ENCODE measurements at regions not wholly inside any gene's neighbourhood (a gene's known extent, or its start where the extent isn't known, plus 50 kb on each side); places are given as distances from the start of the nearest gene placed in this dataset.

DNA sequence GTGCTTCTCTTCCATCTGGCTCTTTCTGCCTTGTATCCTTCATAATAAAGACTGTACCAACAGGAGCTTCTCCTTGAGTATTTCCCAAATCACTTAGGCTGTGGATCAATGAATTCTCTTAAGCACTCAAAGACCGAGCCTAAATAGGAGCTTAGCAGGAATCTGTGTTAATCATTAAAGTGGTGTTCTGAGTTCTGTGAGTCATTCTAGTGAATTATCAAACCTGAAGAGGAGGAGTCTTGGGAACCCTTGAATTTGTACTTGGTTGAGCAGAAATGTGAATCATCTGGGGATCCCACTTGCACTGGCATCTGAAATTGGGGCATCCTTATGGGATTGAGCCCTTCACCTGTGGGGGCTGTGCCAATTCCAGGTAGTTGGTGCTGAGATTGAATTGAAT lies 946.2 kb downstream of the BCL11B start:
- Histone ChIP-seq H3K27me3 (no peaks in the 10 kb centered on the region), H3K9ac (no peak overlapping the region), H3K4me3 (no peak overlapping the region), H3K36me3 (no peaks in the 10 kb centered on the region), H3K4me2 (no peak overlapping the region), H3K9me3 (peaks cover 10% of the 10 kb centered on the region; the same call in 1 of the 2 replicates), H3K4me1 (peaks cover 13% of the 10 kb centered on the region), H3K27ac (no peak overlapping the region), H4K20me1 (no peaks in the 10 kb centered on the region)
- TF ChIP-seq Cebpa-rat (IDR thresholded peaks at IDR 0.05), result no peak

DNA sequence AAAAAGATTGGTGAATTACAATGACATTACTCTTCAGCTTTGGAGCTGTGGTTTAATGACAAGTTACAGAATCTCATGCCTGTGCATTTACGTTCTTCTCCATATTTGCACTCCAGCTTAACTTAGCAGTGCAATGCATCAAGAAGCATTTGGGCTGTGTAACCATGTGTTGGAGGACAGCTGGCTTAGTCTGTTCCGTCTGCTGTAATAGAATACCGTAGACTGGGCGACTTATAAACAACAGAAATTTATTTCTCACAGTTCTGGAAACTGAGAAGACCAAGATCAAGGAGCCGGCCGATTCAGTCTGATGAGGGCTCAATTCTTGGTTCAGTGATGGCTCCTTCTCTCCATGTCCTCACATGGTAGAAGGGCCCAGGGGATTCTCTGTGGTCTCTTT lies 943.5 kb downstream of the BCL11B start:
- peaks cover 6% of the 10 kb centered on the region; the same call in 1 of the 2 replicates for H3K9me3 ChIP-seq
- no peaks in the 10 kb centered on the region for H4K20me1 ChIP-seq
- no peak overlapping the region for H3K27ac ChIP-seq
- H3K36me3 ChIP-seq, result no peaks in the 10 kb centered on the region
- H3K27me3 ChIP-seq, result no peaks in the 10 kb centered on the region
- TF ChIP-seq Cebpa-rat (IDR thresholded peaks at IDR 0.05), result no peak
- H3K4me1 ChIP-seq, result no peaks in the 10 kb centered on the region
- H3K9ac ChIP-seq, result no peak overlapping the region
- H3K4me2 ChIP-seq, result no peak overlapping the region
- no peak overlapping the region for H3K4me3 ChIP-seq

GRCh38 chr14:98334186-98334585 lies 937.8 kb downstream of the BCL11B start:
- peaks cover 2% of the 10 kb centered on the region; the same call in 1 of the 2 replicates for H3K9me3 ChIP-seq
- no peak for TF ChIP-seq Cebpa-rat (IDR thresholded peaks at IDR 0.05)
- H3K9ac ChIP-seq, result no peak overlapping the region

DNA sequence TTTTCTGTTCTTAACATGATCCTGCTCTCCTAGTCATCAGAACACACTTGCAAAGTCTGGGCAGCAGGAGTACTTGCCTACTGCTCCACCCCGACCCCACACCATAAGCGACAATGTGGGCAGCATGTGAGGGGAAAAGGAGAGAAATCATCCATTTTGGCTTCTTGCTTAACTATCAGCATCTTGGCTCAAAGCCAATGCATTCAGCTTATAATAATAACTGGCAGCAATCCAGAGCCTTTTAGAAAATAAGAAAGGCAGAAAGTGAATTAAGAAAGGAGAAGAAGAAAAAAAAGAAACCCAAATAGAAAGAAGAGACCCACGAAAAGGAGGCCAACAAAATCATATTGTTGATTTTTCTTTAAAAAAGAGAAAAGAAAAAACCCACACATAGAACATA lies 930.8 kb downstream of the BCL11B start:
- Histone ChIP-seq H3K27ac (no peak overlapping the region), H3K4me2 (no peak overlapping the region), H4K20me1 (no peaks in the 10 kb centered on the region), H3K9me3 (no peaks in the 10 kb centered on the region), H3K36me3 (no peaks in the 10 kb centered on the region), H3K4me3 (no peak overlapping the region), H3K27me3 (no peaks in the 10 kb centered on the region), H3K4me1 (no peaks in the 10 kb centered on the region), H3K9ac (no peak overlapping the region)
- no peak for TF ChIP-seq Cebpa-rat (IDR thresholded peaks at IDR 0.05)

More at GRCh38 chr14:98334186-98334585, 937.8 kb downstream of the BCL11B start:
- Histone ChIP-seq H3K4me2 (no peak overlapping the region), H3K4me3 (no peak overlapping the region), H3K4me1 (no peaks in the 10 kb centered on the region), H4K20me1 (no peaks in the 10 kb centered on the region), H3K27me3 (no peaks in the 10 kb centered on the region), H3K27ac (no peak overlapping the region), H3K36me3 (no peaks in the 10 kb centered on the region)

DNA sequence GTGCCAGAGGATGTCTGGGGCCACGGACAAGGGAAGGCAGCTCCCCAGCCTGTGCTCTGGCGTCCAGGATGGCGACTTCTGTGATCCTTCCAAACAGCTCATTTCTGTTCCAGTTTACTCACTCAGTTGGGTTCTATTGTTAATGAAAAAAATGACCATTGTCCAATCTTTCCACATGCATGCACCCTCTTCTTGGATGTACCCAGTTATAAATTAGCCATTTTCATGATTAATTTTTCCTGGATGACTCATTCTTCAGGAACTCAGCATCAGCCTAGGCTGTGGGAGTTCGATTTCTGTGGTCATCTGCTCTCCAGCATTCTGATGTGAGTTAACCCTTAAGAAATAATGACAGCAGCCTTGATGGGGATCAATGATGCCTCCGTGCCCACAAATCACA lies 926.8 kb downstream of the BCL11B start:
- H3K4me2 ChIP-seq, result no peak overlapping the region
- H4K20me1 ChIP-seq, result no peaks in the 10 kb centered on the region
- no peak for TF ChIP-seq Cebpa-rat (IDR thresholded peaks at IDR 0.05)
- no peak overlapping the region for H3K4me3 ChIP-seq
- H3K9me3 ChIP-seq, result no peaks in the 10 kb centered on the region
- H3K4me1 ChIP-seq, result peaks cover 16% of the 10 kb centered on the region
- no peaks in the 10 kb centered on the region for H3K27me3 ChIP-seq
- no peaks in the 10 kb centered on the region for H3K36me3 ChIP-seq
- H3K27ac ChIP-seq, result no peak overlapping the region
- no peak overlapping the region for H3K9ac ChIP-seq

- Histone ChIP-seq H3K4me2 (peak overlapping the region; percentile 39; the same call in 1 of the 2 replicates), H3K9me3 (no peaks in the 10 kb centered on the region), H3K9ac (no peak overlapping the region), H4K20me1 (no peaks in the 10 kb centered on the region), H3K27ac (0 out of 2 replicates have a peak overlapping the region, but pooled peaks have one; percentile 25), H3K27me3 (no peaks in the 10 kb centered on the region), H3K4me3 (no peak overlapping the region), H3K4me1 (peaks cover 16% of the 10 kb centered on the region), H3K36me3 (no peaks in the 10 kb centered on the region)
- no peak for TF ChIP-seq Cebpa-rat (IDR thresholded peaks at IDR 0.05)
Observed at GRCh38 chr14:98347686-98348085, 924.3 kb downstream of the BCL11B start.

GRCh38 chr14:98348505-98348904 lies 923.5 kb downstream of the BCL11B start:
- no peaks in the 10 kb centered on the region for H3K36me3 ChIP-seq
- H3K27me3 ChIP-seq, result no peaks in the 10 kb centered on the region
- H3K4me3 ChIP-seq, result no peak overlapping the region
- no peaks in the 10 kb centered on the region for H4K20me1 ChIP-seq
- no peak for TF ChIP-seq Cebpa-rat (IDR thresholded peaks at IDR 0.05)
- no peaks in the 10 kb centered on the region for H3K9me3 ChIP-seq
- 0 out of 2 replicates have a peak overlapping the region, but pooled peaks have one; percentile 25 for H3K27ac ChIP-seq
- peaks cover 16% of the 10 kb centered on the region for H3K4me1 ChIP-seq
- H3K4me2 ChIP-seq, result peak overlapping the region; percentile 39
- no peak overlapping the region for H3K9ac ChIP-seq

DNA sequence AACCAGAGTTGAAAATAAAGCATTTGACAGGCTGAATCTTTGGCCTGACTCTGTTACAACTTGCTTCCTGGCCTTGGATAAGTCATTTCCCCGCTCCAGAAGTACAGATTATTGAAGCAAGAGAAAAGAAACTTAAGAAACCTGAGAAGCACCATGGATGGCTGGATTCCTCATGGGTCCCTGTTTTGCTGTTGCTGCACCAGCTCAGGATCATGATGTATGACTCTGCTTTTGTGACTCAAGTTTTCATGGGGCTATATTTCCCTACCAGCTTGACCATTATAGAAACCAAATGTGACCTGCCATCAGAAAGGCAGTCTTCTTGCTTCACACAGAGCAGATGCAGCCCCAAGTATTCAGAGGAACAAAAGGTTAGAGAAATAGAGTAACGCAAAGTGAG lies 921.8 kb downstream of the BCL11B start:
- no peak overlapping the region for H3K27ac ChIP-seq
- no peaks in the 10 kb centered on the region for H4K20me1 ChIP-seq
- H3K9me3 ChIP-seq, result no peaks in the 10 kb centered on the region
- H3K27me3 ChIP-seq, result no peaks in the 10 kb centered on the region
- no peak overlapping the region for H3K4me2 ChIP-seq
- no peak for TF ChIP-seq Cebpa-rat (IDR thresholded peaks at IDR 0.05)
- no peak overlapping the region for H3K4me3 ChIP-seq
- H3K9ac ChIP-seq, result no peak overlapping the region
- peaks cover 21% of the 10 kb centered on the region for H3K4me1 ChIP-seq
- H3K36me3 ChIP-seq, result no peaks in the 10 kb centered on the region

- Histone ChIP-seq H3K27ac (no peak overlapping the region), H3K9ac (no peak overlapping the region), H3K9me3 (0 out of 2 replicates have a peak, but pooled peaks cover 7% of the 10 kb centered on the region), H3K4me1 (peaks cover 9% of the 10 kb centered on the region; the same call in 1 of the 2 replicates), H3K27me3 (no peaks in the 10 kb centered on the region), H3K4me3 (no peak overlapping the region), H3K4me2 (no peak overlapping the region), H4K20me1 (no peaks in the 10 kb centered on the region), H3K36me3 (no peaks in the 10 kb centered on the region)
- TF ChIP-seq Cebpa-rat (IDR thresholded peaks at IDR 0.05), result no peak
Observed at GRCh38 chr14:98364961-98365360, 907.0 kb downstream of the BCL11B start.

DNA sequence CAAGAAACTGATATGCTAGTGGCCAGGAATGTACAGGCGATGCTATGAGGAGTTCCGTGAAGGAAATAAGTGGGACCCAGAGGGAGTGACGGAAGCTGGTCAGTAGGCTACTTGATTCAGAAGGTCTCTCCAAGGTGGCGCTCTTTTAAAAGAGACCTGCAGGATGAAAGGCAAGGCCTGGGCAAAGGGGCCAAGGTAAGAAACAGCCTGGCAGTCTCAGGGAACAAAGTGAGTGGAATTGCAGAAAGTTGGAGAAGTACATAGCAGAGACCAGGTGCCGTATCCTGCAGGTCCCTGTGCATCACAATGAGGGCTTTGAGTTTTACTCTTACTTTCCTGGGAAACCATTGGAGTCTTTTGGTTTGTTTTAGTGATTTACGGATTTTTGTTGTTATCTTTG lies 905.6 kb downstream of the BCL11B start:
- H3K36me3 ChIP-seq, result no peaks in the 10 kb centered on the region
- H3K9ac ChIP-seq, result no peak overlapping the region
- H4K20me1 ChIP-seq, result no peaks in the 10 kb centered on the region
- H3K27ac ChIP-seq, result no peak overlapping the region
- H3K9me3 ChIP-seq, result 0 out of 2 replicates have a peak, but pooled peaks cover 7% of the 10 kb centered on the region
- H3K4me1 ChIP-seq, result peaks cover 9% of the 10 kb centered on the region; the same call in 1 of the 2 replicates
- no peak overlapping the region for H3K4me2 ChIP-seq
- H3K27me3 ChIP-seq, result no peaks in the 10 kb centered on the region
- no peak for TF ChIP-seq Cebpa-rat (IDR thresholded peaks at IDR 0.05)
- no peak overlapping the region for H3K4me3 ChIP-seq

GRCh38 chr14:98368221-98368620 lies 903.8 kb downstream of the BCL11B start:
- Histone ChIP-seq H4K20me1 (no peaks in the 10 kb centered on the region), H3K27me3 (no peaks in the 10 kb centered on the region), H3K36me3 (no peaks in the 10 kb centered on the region), H3K9ac (no peak overlapping the region), H3K4me2 (no peak overlapping the region), H3K27ac (no peak overlapping the region), H3K4me3 (no peak overlapping the region), H3K9me3 (0 out of 2 replicates have a peak, but pooled peaks cover 7% of the 10 kb centered on the region), H3K4me1 (peaks cover 9% of the 10 kb centered on the region; the same call in 1 of the 2 replicates)
- TF ChIP-seq Cebpa-rat (IDR thresholded peaks at IDR 0.05), result no peak

Measured in BLaER1 (cell line).